ENCODE measurements at regions not wholly inside any gene's neighbourhood (a gene's known extent, or its start where the extent isn't known, plus 50 kb on each side); places are given as distances from the start of the nearest gene placed in this dataset.
"Not testable (repeated sequence)": the region's sequence is repeated elsewhere in the genome, so short reads cannot be mapped to it uniquely, and the experiment has no call there.

DNA sequence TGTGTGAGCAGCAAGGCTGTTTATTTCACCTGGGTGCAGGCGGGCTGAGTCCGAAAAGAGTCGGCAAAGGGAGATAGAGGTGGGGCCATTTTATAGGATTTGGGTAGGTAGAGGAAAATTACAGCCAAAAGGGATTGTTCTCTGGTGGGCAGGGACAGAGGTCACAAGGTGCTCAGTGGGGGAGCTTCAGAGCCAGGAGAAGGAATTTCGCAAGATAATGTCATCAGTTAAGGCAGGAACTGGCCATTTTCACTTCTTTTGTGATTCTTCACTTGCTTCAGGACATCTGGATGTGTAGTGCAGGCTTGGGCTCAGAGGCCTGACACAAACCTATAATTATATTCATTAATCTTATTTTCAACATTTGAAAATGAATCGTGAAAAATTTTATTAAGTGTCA lies 1001.9 kb downstream of the STPG2 start:
- TF ChIP-seq JUND (IDR thresholded peaks at IDR 0.05; ENCODE audit: low read depth, low read length); POLR2A (IDR thresholded peaks at IDR 0.05; ENCODE audit: low read depth, low read length); BRCA1 (IDR thresholded peaks at IDR 0.05; ENCODE audit: low read depth, low read length); CHD2 (IDR thresholded peaks at IDR 0.05; ENCODE audit: borderline replicate concordance, low read depth, low read length); EGR1 (IDR thresholded peaks at IDR 0.05; ENCODE audit: borderline replicate concordance in 1 of 2, low read depth in 2 of 2, low read length in 2 of 2); ZNF217 (IDR thresholded peaks at IDR 0.05); CTCF (IDR thresholded peaks at IDR 0.05 in 2 of 3, conservative IDR thresholded peaks at IDR 0.05 in 1 of 3; ENCODE audit: control insufficient read depth in 2 of 3, extremely low read depth in 1 of 3, insufficient read depth in 1 of 3, low read depth in 3 of 3, low read length in 3 of 3); EZH2 (IDR thresholded peaks at IDR 0.05; ENCODE audit: borderline replicate concordance, control insufficient read depth, low read depth, low read length); USF1 (IDR thresholded peaks at IDR 0.05; ENCODE audit: borderline replicate concordance, extremely low read length, insufficient read depth, low read depth, low read length); HCFC1 (IDR thresholded peaks at IDR 0.05; ENCODE audit: low read length); ESRRA (IDR thresholded peaks at IDR 0.05; ENCODE audit: low read length): not testable (repeated sequence)
- TF ChIP-seq, protein P1, sequence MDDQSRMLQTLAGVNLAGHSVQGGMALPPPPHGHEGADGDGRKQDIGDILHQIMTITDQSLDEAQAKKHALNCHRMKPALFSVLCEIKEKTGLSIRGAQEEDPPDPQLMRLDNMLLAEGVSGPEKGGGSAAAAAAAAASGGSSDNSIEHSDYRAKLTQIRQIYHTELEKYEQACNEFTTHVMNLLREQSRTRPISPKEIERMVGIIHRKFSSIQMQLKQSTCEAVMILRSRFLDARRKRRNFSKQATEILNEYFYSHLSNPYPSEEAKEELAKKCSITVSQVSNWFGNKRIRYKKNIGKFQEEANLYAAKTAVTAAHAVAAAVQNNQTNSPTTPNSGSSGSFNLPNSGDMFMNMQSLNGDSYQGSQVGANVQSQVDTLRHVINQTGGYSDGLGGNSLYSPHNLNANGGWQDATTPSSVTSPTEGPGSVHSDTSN (IDR thresholded peaks at IDR 0.05; ENCODE audit: insufficient replicate concordance, low read depth, low read length): not testable (repeated sequence)

All from GM12878 (cell line).